ENCODE measurements at regions not wholly inside any gene's neighbourhood (a gene's known extent, or its start where the extent isn't known, plus 50 kb on each side); places are given as distances from the start of the nearest gene placed in this dataset.

- Histone ChIP-seq H3K4me1 (no peaks in the 10 kb centered on the region), H3K36me3 (no peaks in the 10 kb centered on the region), H3K4me3 (no peak overlapping the region), H3K27ac (no peak overlapping the region), H3K9me3 (no peaks in the 10 kb centered on the region), H3K27me3 (no peaks in the 10 kb centered on the region)
- 42% methylated on average over 3 of the region's 3 CpGs for WGBS (ENCODE audit: insufficient coverage, low coverage, low lambda C conversion rate, missing lambda C conversion rate)
- no peak for ATAC-seq
- TF ChIP-seq POLR2A (IDR thresholded peaks at IDR 0.05): no peak
- TF ChIP-seq, protein P1, sequence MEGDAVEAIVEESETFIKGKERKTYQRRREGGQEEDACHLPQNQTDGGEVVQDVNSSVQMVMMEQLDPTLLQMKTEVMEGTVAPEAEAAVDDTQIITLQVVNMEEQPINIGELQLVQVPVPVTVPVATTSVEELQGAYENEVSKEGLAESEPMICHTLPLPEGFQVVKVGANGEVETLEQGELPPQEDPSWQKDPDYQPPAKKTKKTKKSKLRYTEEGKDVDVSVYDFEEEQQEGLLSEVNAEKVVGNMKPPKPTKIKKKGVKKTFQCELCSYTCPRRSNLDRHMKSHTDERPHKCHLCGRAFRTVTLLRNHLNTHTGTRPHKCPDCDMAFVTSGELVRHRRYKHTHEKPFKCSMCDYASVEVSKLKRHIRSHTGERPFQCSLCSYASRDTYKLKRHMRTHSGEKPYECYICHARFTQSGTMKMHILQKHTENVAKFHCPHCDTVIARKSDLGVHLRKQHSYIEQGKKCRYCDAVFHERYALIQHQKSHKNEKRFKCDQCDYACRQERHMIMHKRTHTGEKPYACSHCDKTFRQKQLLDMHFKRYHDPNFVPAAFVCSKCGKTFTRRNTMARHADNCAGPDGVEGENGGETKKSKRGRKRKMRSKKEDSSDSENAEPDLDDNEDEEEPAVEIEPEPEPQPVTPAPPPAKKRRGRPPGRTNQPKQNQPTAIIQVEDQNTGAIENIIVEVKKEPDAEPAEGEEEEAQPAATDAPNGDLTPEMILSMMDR (IDR thresholded peaks at IDR 0.05): no peak
- DNase-seq: no peak
- intact Hi-C loops (cut with DNase I): no loop called here
These were observed 508.8 kb upstream of the CELF4 start for GRCh38 chr18:38074298-38074876.

DNA sequence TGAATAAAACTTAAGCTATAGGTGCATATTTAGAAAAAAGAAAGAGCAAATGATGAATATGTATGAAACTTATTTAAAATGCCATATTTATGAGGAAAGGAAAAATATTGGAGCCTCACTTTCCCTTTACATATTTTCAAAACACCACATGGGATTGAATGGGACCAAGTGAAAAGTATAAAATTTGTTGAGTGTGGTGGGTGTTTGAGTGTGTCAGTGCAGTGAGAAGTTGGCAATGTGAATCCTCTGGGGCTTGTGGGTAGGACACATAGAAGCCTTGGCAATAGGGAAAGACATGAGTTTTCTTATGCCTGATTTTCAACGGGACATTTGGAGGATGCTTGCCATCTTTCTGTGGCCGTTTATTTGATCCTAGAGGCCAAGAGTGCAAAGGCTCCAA lies 502.2 kb upstream of the CELF4 start:
- no peak for TF ChIP-seq POLR2A (IDR thresholded peaks at IDR 0.05)
- TF ChIP-seq, protein P1 (IDR thresholded peaks at IDR 0.05): no peak

DNA sequence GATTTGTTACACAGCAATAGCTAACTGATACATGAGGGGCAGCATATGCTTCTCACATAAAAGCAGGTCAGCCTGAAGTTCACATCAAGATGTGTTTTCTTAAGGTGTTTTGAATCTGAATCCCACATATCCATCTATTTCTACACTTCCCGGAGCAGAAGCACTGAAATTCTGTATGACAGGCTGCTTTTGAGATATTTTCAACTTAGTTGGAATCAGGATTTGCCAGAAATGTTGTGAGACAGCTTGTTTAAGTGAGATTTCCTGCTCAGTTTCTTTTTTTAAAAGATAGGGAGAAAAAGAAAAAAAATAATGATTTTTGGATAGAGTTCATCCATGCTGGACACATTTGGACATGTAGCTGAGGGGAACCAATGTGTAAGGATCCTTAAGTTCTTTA lies 501.5 kb upstream of the CELF4 start:
- no peak overlapping the region for H3K4me3 ChIP-seq
- no peaks in the 10 kb centered on the region for H3K4me1 ChIP-seq
- intact Hi-C loops (cut with DNase I): no loop called here
- H3K27me3 ChIP-seq: no peaks in the 10 kb centered on the region
- ATAC-seq: no peak
- H3K9me3 ChIP-seq: no peaks in the 10 kb centered on the region
- TF ChIP-seq, protein P1 (IDR thresholded peaks at IDR 0.05): no peak
- no peak for TF ChIP-seq POLR2A (IDR thresholded peaks at IDR 0.05)
- no peak overlapping the region for H3K27ac ChIP-seq
- WGBS (ENCODE audit: insufficient coverage, low coverage, low lambda C conversion rate, missing lambda C conversion rate): 36% methylated on average over 1 of the region's 1 CpG
- no peaks in the 10 kb centered on the region for H3K36me3 ChIP-seq
- no peak for DNase-seq

More for the DNA sequence above, 502.2 kb upstream of the CELF4 start:
- no CpG with 5 or more reads among the region's 2 CpGs for WGBS (ENCODE audit: insufficient coverage, low coverage, low lambda C conversion rate, missing lambda C conversion rate)
- Histone ChIP-seq H3K27me3 (no peaks in the 10 kb centered on the region), H3K4me3 (no peak overlapping the region), H3K4me1 (no peaks in the 10 kb centered on the region), H3K36me3 (no peaks in the 10 kb centered on the region), H3K27ac (no peak overlapping the region), H3K9me3 (no peaks in the 10 kb centered on the region)
- intact Hi-C loops (cut with DNase I): no loop called here
- no peak for DNase-seq
- no peak for ATAC-seq

DNA sequence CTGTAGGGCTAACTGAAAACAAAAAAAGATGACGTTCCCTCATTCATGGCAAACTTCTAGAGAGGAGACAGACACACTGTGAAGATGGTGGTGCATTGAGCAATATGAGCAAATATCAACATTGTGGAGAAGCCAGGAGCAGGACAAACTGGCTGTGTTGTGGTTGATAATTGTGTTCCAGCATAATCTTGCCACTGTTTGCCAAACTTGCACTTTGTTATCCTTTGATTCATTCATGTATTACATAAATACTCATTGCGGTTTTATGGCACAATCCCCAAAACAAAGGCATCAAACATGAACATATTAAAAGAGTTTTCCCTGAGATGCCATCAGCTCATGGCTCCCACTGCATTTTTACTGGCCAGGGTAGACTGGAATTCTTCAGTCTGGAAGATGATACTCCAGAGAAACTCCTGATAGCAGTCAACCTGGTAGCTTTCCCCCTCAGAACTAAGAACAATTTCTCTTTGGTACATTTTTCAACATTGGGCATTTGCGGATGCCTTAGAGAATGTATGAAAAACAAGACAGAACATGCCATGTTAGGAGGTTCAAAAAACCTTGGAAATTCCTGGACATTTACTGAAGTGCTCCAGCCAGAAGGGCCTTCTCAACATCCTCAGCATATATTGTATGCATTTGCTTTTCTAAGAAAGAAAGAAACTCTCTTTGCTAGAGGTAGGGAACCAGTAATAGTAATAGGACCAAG lies 487.4 kb upstream of the CELF4 start:
- 49% methylated on average over 3 of the region's 3 CpGs for WGBS (ENCODE audit: insufficient coverage, low coverage, low lambda C conversion rate, missing lambda C conversion rate)
- H3K4me3 ChIP-seq: no peak overlapping the region
- H3K27me3 ChIP-seq: no peaks in the 10 kb centered on the region
- H3K4me1 ChIP-seq: no peaks in the 10 kb centered on the region
- no peak overlapping the region for H3K27ac ChIP-seq
- no peak for DNase-seq
- no peak for ATAC-seq
- no peaks in the 10 kb centered on the region for H3K36me3 ChIP-seq
- no peaks in the 10 kb centered on the region for H3K9me3 ChIP-seq
- TF ChIP-seq, protein P1 (IDR thresholded peaks at IDR 0.05): no peak
- TF ChIP-seq POLR2A (IDR thresholded peaks at IDR 0.05): no peak
- intact Hi-C loops (cut with DNase I): no loop called here
